ENCODE measurements at regions not wholly inside any gene's neighbourhood (a gene's known extent, or its start where the extent isn't known, plus 50 kb on each side); places are given as distances from the start of the nearest gene placed in this dataset.

GRCh38 chr3:17909714-17910113 lies 167.3 kb upstream of the TBC1D5 start:
- no peak overlapping the region for H2BK12ac ChIP-seq (ENCODE audit: insufficient read length, low read depth, low read length)
- H3K27ac ChIP-seq (ENCODE audit: insufficient read length, low read depth, low read length): no peak overlapping the region
- H2BK120ac ChIP-seq (ENCODE audit: low read depth, low read length, poor library complexity, severe bottlenecking): no peak overlapping the region
- H2AFZ ChIP-seq (ENCODE audit: low read length): no peak overlapping the region
- H3K27ac Mint-ChIP-seq: no peak overlapping the region
- H3K79me2 ChIP-seq (ENCODE audit: insufficient read depth, low read length): 0 out of 2 replicates have a peak, but pooled peaks cover 2% of the 10 kb centered on the region
- no peak for DNase-seq
- WGBS (ENCODE audit: extremely low coverage, insufficient read length, low lambda C conversion rate): no CpG with 5 or more reads among the region's 3 CpGs
- no peak overlapping the region for H3K4me2 ChIP-seq (ENCODE audit: insufficient read depth, insufficient read length, low read length)
- no peak overlapping the region for H4K8ac ChIP-seq (replicated peaks; ENCODE audit: insufficient read length, low read depth, low read length)
- no peak overlapping the region for H2AK5ac ChIP-seq (ENCODE audit: insufficient read length, low read length)
- no peak overlapping the region for H3K18ac ChIP-seq (ENCODE audit: insufficient read length, low read depth, low read length)
- no peak overlapping the region for H4K5ac ChIP-seq (ENCODE audit: insufficient read length, low read depth, low read length)
- no peak overlapping the region for H3K4me3 Mint-ChIP-seq
- H3K4me1 ChIP-seq (ENCODE audit: insufficient read depth, low read length): peaks cover 7% of the 10 kb centered on the region; the same call in 1 of the 2 replicates
- H3T11ph ChIP-seq (ENCODE audit: low read length): no peak overlapping the region
- H3K27me3 Mint-ChIP-seq (ENCODE audit: low read depth): no peaks in the 10 kb centered on the region
- no peaks in the 10 kb centered on the region for H3K23me2 ChIP-seq (ENCODE audit: insufficient read length, low read depth, low read length, poor library complexity, severe bottlenecking)
- H3K36me3 Mint-ChIP-seq (ENCODE audit: insufficient read depth in 1 of 3, low read depth in 3 of 3): no peaks in the 10 kb centered on the region; a peak in 1 of 7 replicates
- H3K23ac ChIP-seq (ENCODE audit: insufficient read length, low read depth, low read length): no peak overlapping the region
- no peak overlapping the region for H3K56ac ChIP-seq (ENCODE audit: insufficient read length, low read depth, low read length)
- H2BK20ac ChIP-seq (ENCODE audit: low read depth, low read length, poor library complexity, severe bottlenecking): no peak overlapping the region
- H3K9ac ChIP-seq (ENCODE audit: extremely low read depth, insufficient read length, low read length): no peak overlapping the region
- no peak overlapping the region for H4K91ac ChIP-seq (ENCODE audit: insufficient read length, low read depth, low read length)
- peaks cover 8% of the 10 kb centered on the region for H3K79me1 ChIP-seq (ENCODE audit: insufficient read depth, low read depth, low read length, poor library complexity, severe bottlenecking)
- H4K20me1 ChIP-seq (ENCODE audit: control insufficient read depth, insufficient read depth, insufficient read length): no peaks in the 10 kb centered on the region
- no peak overlapping the region for H2BK5ac ChIP-seq (ENCODE audit: insufficient read length, low read length)
- peaks cover 30 to 41% of the 10 kb centered on the region in 2 experiments for H3K4me1 Mint-ChIP-seq
- no peak overlapping the region for H3K14ac ChIP-seq (ENCODE audit: insufficient read depth, low read length)
- H2BK15ac ChIP-seq (ENCODE audit: low read depth, low read length): no peak overlapping the region
- H3K27me3 ChIP-seq (ENCODE audit: insufficient read depth, low read length): no peaks in the 10 kb centered on the region; the same call in 1 of the 2 replicates
- H3K9me3 Mint-ChIP-seq: no peaks in the 10 kb centered on the region; a peak in 1 of 5 replicates
- no peak for TF ChIP-seq CTCF (conservative IDR thresholded peaks at IDR 0.05)
- no peaks in the 10 kb centered on the region for H3K9me3 ChIP-seq (ENCODE audit: control insufficient read depth, low read depth, low read length)
- no peak overlapping the region for H3K4ac ChIP-seq (ENCODE audit: low read depth, low read length)
